GM10266 (cell line): ENCODE measurements at regions not wholly inside any gene's neighbourhood (a gene's known extent, or its start where the extent isn't known, plus 50 kb on each side); places are given as distances from the start of the nearest gene placed in this dataset.
"Not testable (repeated sequence)": the region's sequence is repeated elsewhere in the genome, so short reads cannot be mapped to it uniquely, and the experiment has no call there.

Experiments used
- DNase-seq: peaks from one replicate; pipeline ENCODE4 v3.0.0; 2012; ENCODE audit errors: extremely low spot score
- TF ChIP-seq, protein P1 (sequence below): IDR thresholded peaks from 2 replicates; pipeline ENCODE4 v1.5.1; 2012; ENCODE audit warnings: mild to moderate bottlenecking, low read depth; ENCODE audit not compliant: control insufficient read depth, insufficient read depth; ENCODE audit errors: missing control alignments

DNA sequence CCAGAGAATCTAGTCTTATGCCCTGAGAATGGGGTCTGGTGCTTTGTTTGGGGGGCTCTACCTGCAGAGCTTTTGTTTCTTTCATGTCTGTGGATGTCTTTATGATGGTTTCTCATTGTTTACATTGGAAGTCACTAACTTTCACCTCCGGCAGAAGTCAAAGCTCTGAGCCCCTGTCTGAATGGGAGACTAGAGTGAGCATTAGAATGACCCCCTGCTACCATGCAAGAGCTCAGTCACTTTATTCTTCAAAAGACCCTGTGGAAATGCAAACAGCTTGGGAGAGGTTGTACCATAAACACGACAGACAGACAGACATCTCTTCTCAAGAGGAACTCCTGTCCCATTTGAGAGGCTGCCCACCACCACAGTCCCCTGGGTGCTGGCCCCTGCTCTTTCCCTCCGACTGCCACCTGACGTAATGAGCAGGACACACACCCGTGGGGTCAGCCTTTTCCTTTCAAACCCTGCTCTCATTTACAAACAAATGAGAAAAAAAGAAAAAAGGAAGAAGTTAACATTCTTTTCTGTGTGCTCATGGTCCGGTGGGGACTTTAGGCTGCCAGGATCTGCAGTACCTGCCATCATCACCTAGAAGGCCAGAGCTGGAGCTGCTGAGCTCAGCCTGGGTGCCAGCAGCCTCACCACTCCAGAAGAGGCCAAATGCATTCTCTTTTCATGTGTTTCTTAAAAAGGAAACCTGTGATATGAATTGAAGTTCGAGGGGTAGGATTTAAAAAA is 91.6 kb downstream of the FZD1 start:
- TF ChIP-seq, protein P1, sequence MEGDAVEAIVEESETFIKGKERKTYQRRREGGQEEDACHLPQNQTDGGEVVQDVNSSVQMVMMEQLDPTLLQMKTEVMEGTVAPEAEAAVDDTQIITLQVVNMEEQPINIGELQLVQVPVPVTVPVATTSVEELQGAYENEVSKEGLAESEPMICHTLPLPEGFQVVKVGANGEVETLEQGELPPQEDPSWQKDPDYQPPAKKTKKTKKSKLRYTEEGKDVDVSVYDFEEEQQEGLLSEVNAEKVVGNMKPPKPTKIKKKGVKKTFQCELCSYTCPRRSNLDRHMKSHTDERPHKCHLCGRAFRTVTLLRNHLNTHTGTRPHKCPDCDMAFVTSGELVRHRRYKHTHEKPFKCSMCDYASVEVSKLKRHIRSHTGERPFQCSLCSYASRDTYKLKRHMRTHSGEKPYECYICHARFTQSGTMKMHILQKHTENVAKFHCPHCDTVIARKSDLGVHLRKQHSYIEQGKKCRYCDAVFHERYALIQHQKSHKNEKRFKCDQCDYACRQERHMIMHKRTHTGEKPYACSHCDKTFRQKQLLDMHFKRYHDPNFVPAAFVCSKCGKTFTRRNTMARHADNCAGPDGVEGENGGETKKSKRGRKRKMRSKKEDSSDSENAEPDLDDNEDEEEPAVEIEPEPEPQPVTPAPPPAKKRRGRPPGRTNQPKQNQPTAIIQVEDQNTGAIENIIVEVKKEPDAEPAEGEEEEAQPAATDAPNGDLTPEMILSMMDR: no peak
- DNase-seq: no peak

DNA sequence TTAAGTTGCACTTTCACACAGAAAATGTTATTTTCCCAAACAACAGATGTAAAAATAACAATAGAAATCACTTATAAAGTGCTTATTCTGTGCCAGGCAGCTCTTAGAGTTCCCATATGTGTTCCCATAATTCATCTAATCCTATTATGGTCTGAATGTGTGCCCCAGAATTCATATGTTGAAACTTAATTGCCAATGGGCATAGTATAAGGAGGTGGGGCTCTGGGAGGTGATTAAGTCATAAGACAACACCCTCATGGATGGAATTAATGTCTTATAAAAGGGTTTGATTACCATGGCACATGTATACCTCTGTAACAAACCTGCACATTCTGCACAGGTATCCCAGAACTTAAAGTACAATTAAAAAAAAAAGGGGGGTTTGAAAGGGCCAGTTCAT is 92.7 kb downstream of the FZD1 start:
- no peak for DNase-seq
- TF ChIP-seq, protein P1: no peak

DNA sequence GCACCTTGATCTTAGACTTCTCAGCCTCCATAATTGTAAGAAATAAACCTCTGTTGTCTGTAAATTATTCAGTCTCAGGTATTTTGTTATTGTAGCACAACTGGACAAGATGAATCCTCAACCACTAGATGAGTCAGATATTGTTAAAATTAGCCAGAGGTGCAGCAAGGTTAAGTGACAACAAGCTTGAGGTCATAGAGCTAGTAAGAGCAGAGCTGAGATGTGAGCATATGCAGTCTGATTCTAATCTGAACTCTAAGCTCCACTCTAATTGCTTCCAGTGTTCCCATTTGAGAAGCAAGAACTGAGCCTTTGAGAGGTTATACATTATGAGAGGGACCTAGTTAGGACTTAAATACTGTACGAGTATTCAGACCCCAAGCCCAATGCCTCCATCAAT is 93.1 kb downstream of the FZD1 start:
- TF ChIP-seq, protein P1: no peak
- no peak for DNase-seq

DNA sequence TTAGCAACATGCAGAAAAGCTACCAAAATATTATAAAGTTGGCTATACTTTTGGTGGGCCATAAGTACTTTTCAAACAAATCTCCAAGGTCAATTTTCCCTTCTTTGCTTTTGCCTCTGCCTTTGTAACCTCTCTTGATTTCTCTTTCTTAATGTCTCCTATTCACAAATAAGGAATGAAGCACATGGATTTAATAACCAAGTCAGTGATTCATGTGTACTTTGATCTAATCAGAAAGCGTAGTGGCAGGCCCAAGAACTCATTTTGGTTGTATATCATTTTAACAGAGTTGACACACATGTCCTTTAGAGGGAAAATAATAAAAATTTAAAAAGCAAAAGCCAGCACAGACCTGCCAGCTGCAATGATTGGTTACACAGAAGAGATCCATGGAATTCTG is 93.7 kb downstream of the FZD1 start:
- DNase-seq: no peak
- TF ChIP-seq, protein P1: no peak

DNA sequence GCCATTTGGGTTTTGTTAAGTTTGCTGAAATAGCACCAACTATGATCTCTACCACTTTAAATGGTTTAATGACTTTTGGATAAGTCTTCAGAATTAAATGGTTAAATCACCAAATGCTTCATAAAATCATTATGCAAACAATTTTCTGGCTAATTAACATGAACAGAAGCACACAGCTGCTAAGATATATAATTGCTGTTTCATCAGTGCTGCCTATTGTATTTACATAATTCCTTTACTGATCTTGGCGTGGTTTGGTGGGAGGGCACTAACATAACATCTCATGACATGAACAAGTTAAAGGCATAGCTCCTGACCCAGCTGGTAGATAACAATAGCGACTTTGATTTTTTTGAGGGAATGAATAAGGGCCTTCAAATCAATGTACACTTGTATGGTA is 94.1 kb downstream of the FZD1 start:
- TF ChIP-seq, protein P1: no peak

DNA sequence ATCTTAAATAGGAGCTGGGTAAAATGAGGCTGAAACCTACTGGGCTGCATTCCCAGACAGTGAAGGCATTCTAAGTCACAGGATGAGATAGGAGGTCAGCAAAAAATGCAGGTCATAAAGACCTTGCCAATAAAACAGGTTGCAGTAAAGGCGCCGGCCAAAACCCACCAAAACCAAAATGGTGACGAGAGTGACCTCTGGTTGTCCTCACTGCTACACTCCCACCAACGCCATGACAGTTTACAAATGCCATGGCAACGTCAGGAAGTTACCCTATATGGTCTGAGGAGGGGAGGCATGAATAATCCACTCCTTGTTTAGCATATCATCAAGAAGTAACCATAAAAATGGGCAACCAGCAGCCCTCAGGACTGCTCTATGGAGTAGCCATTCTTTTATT is 100.9 kb downstream of the FZD1 start:
- not testable (repeated sequence) for DNase-seq

More for the DNA sequence above, 94.1 kb downstream of the FZD1 start:
- DNase-seq: no peak

DNA sequence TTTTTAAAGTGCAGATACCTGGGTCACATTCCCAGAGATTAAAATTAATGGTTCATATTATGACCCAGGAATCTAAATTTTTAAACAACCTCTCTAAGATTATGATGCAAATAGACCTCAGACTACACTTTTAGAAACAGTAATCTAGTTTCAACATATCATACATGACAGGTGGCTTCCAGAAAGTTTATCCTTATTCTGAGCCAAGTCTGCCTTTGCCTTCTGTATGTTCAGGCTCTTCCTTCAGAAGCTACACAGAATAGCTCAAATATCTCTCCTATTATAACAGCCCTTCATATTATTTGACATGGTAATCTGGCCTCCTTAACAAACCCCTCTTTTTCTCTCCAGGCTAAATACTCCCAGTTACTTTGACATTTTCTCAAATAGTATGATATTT is 101.9 kb downstream of the FZD1 start:
- DNase-seq: no peak
- TF ChIP-seq, protein P1: no peak

DNA sequence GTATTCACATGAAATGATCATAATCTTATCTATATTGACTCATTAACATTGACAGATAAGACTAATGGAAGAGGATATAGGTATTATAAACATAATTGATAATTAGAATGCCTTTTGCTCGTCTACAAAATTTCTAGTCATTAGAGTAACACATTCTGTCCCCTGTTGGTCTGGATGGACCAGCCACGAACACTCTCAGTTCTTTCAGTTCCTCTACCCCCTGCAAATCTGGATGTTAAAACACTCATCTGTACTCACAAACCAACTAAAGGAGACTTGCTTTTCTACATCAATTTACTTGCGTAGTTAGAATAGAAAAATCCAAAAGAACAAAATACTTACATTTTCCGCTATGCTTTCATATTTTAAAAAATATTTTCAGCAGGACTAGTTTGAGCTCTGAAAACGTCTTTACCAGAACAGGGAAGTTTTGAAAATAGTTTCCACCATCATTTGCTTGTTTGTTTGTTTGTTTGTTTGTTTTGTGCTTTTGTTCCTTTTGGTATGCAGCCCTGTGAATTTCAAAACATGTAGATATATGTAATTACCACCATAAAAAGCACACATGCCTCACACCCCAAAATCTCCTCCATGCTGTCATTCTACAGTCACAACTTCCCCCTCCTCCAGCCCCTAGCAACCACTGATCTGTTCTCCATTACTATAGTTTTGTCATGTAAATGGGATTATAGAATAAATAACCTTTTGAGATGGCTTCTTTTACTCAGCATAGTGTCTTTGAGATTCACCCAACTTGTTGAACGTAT is 103.8 kb downstream of the FZD1 start:
- no peak for DNase-seq
- TF ChIP-seq, protein P1: no peak
